ENCODE measurements at regions not wholly inside any gene's neighbourhood (a gene's known extent, or its start where the extent isn't known, plus 50 kb on each side); places are given as distances from the start of the nearest gene placed in this dataset.

DNA sequence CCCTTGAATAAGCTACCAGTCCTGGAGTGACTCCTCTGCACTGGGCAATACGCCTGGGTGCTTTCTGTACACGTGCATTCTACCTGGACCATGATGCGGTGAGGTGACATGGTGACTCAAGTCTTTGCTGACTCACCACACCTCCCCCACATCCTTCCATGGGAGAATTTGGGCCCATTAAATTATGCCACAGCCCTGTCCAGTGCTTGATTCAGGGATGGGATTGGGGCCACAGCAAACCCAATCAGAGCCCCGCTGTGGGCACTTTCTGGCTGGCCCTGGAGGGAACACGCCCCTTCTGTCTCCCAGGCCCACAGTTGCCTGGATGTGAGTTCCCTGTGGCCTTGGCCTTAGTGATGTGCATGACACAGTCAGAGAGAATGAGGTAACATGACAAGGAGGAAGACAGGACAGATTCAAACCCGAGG is 86.9 kb downstream of the LRRC30 start:
- no peak overlapping the region for H3K27ac ChIP-seq (ENCODE audit: insufficient read length, low read depth, low read length)
- H3K79me1 ChIP-seq (ENCODE audit: insufficient read depth, low read depth, low read length, poor library complexity, severe bottlenecking), result no peaks in the 10 kb centered on the region
- no peaks in the 10 kb centered on the region for H3K79me2 ChIP-seq (ENCODE audit: insufficient read depth, low read length)
- no peak overlapping the region for H3K23ac ChIP-seq (ENCODE audit: insufficient read length, low read depth, low read length)
- no peaks in the 10 kb centered on the region for H3K36me3 Mint-ChIP-seq (ENCODE audit: insufficient read depth in 1 of 3, low read depth in 3 of 3)
- no peak overlapping the region for H3T11ph ChIP-seq (ENCODE audit: low read length)
- no peak overlapping the region for H2AFZ ChIP-seq (ENCODE audit: low read length)
- H3K4ac ChIP-seq (ENCODE audit: low read depth, low read length), result no peak overlapping the region
- H4K20me1 ChIP-seq (ENCODE audit: control insufficient read depth, insufficient read depth, insufficient read length), result no peaks in the 10 kb centered on the region
- no peak overlapping the region for H3K18ac ChIP-seq (ENCODE audit: insufficient read length, low read depth, low read length)
- no peak overlapping the region for H4K91ac ChIP-seq (ENCODE audit: insufficient read length, low read depth, low read length)
- no peak for DNase-seq
- no peaks in the 10 kb centered on the region for H3K23me2 ChIP-seq (ENCODE audit: insufficient read length, low read depth, low read length, poor library complexity, severe bottlenecking)
- no peak overlapping the region for H2BK5ac ChIP-seq (ENCODE audit: insufficient read length, low read length)
- no peak overlapping the region for H4K8ac ChIP-seq (replicated peaks; ENCODE audit: insufficient read length, low read depth, low read length)
- H3K27me3 ChIP-seq (ENCODE audit: insufficient read depth, low read length), result no peaks in the 10 kb centered on the region
- H3K27ac Mint-ChIP-seq, result no peak overlapping the region
- no peaks in the 10 kb centered on the region for H3K4me1 Mint-ChIP-seq
- H3K27me3 Mint-ChIP-seq (ENCODE audit: low read depth), result no peaks in the 10 kb centered on the region; the same call in 1 of the 2 replicates
- no peak overlapping the region for H2AK5ac ChIP-seq (ENCODE audit: insufficient read length, low read length)
- no peak overlapping the region for H3K56ac ChIP-seq (ENCODE audit: insufficient read length, low read depth, low read length)
- H3K9me3 ChIP-seq (ENCODE audit: control insufficient read depth, low read depth, low read length), result no peaks in the 10 kb centered on the region
- no peak overlapping the region for H2BK12ac ChIP-seq (ENCODE audit: insufficient read length, low read depth, low read length)
- no CpG with 5 or more reads among the region's 6 CpGs for WGBS (ENCODE audit: extremely low coverage, insufficient read length, low lambda C conversion rate)
- H4K5ac ChIP-seq (ENCODE audit: insufficient read length, low read depth, low read length), result no peak overlapping the region
- TF ChIP-seq, protein P1, sequence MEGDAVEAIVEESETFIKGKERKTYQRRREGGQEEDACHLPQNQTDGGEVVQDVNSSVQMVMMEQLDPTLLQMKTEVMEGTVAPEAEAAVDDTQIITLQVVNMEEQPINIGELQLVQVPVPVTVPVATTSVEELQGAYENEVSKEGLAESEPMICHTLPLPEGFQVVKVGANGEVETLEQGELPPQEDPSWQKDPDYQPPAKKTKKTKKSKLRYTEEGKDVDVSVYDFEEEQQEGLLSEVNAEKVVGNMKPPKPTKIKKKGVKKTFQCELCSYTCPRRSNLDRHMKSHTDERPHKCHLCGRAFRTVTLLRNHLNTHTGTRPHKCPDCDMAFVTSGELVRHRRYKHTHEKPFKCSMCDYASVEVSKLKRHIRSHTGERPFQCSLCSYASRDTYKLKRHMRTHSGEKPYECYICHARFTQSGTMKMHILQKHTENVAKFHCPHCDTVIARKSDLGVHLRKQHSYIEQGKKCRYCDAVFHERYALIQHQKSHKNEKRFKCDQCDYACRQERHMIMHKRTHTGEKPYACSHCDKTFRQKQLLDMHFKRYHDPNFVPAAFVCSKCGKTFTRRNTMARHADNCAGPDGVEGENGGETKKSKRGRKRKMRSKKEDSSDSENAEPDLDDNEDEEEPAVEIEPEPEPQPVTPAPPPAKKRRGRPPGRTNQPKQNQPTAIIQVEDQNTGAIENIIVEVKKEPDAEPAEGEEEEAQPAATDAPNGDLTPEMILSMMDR (conservative IDR thresholded peaks at IDR 0.05), result no peak
- H2BK20ac ChIP-seq (ENCODE audit: low read depth, low read length, poor library complexity, severe bottlenecking), result no peak overlapping the region
- H2BK120ac ChIP-seq (ENCODE audit: low read depth, low read length, poor library complexity, severe bottlenecking), result no peak overlapping the region
- peaks cover 0 to 2% of the 10 kb centered on the region in 2 experiments; a peak in 1 of 5 replicates for H3K9me3 Mint-ChIP-seq
- H3K4me1 ChIP-seq (ENCODE audit: insufficient read depth, low read length), result no peaks in the 10 kb centered on the region
- H3K4me3 Mint-ChIP-seq, result no peak overlapping the region
- no peak overlapping the region for H2BK15ac ChIP-seq (ENCODE audit: low read depth, low read length)
- H3K14ac ChIP-seq (ENCODE audit: insufficient read depth, low read length), result peak overlapping the region; percentile 23
- H3K4me2 ChIP-seq (ENCODE audit: insufficient read depth, insufficient read length, low read length), result no peak overlapping the region
- H3K9ac ChIP-seq (ENCODE audit: extremely low read depth, insufficient read length, low read length), result no peak overlapping the region

Data from H9 (cell line).